Endothelial cell of hepatic sinusoid (primary cell): ENCODE measurements at regions not wholly inside any gene's neighbourhood (a gene's known extent, or its start where the extent isn't known, plus 50 kb on each side); places are given as distances from the start of the nearest gene placed in this dataset.

ENCODE experiments used
- in situ Hi-C: cut with HindIII; loops from 2 replicates; pipeline ENCODE4 v1.10.0; 2017; ENCODE audit warnings: low sequenced_read_pairs

- in situ Hi-C loops: no loop called here
Measured at GRCh38 chr1:14470802-14471201, 127.7 kb upstream of the KAZN start.

- in situ Hi-C loops: no loop called here
Measured at GRCh38 chr1:14474856-14475255, 123.6 kb upstream of the KAZN start.

GRCh38 chr1:14476170-14476955, 122.1 kb upstream of the KAZN start:
- in situ Hi-C loops: no loop called here

- in situ Hi-C loops: no loop called here
Measured at GRCh38 chr1:14478120-14478519, 120.4 kb upstream of the KAZN start.

- in situ Hi-C loops: no loop called here
Measured at GRCh38 chr1:14479865-14480264, 118.6 kb upstream of the KAZN start.

- in situ Hi-C loops: no loop called here
Measured at GRCh38 chr1:14482784-14483450, 115.6 kb upstream of the KAZN start.

GRCh38 chr1:14485285-14485684, 113.2 kb upstream of the KAZN start:
- in situ Hi-C loops: no loop called here

GRCh38 chr1:14486401-14487201, 111.9 kb upstream of the KAZN start:
- in situ Hi-C loops: no loop called here

- in situ Hi-C loops: no loop called here
Measured at GRCh38 chr1:14487671-14488070, 110.8 kb upstream of the KAZN start.

GRCh38 chr1:14494911-14495310, 103.6 kb upstream of the KAZN start:
- in situ Hi-C loops: no loop called here

GRCh38 chr1:14495381-14495780, 103.1 kb upstream of the KAZN start:
- in situ Hi-C loops: no loop called here

- in situ Hi-C loops: no loop called here
Measured at GRCh38 chr1:14495996-14496395, 102.5 kb upstream of the KAZN start.

- in situ Hi-C loops: no loop called here
Measured at GRCh38 chr1:14498839-14499238, 99.6 kb upstream of the KAZN start.

GRCh38 chr1:14499312-14500040, 99.0 kb upstream of the KAZN start:
- in situ Hi-C loops: no loop called here

GRCh38 chr1:14500041-14500440, 98.4 kb upstream of the KAZN start:
- in situ Hi-C loops: no loop called here

- in situ Hi-C loops: no loop called here
Measured at GRCh38 chr1:14500912-14501311, 97.6 kb upstream of the KAZN start.

- in situ Hi-C loops: no loop called here
Measured at GRCh38 chr1:14504517-14504916, 94.0 kb upstream of the KAZN start.

- in situ Hi-C loops: no loop called here
Measured at GRCh38 chr1:14506471-14507255, 91.8 kb upstream of the KAZN start.

GRCh38 chr1:14507262-14507661, 91.2 kb upstream of the KAZN start:
- in situ Hi-C loops: no loop called here

- in situ Hi-C loops: no loop called here
Measured at GRCh38 chr1:14508613-14509012, 89.9 kb upstream of the KAZN start.
